Epithelial cell of esophagus (primary cell): ENCODE measurements at regions not wholly inside any gene's neighbourhood (a gene's known extent, or its start where the extent isn't known, plus 50 kb on each side); places are given as distances from the start of the nearest gene placed in this dataset.

ENCODE experiments used
- DNase-seq: peaks from one replicate; pipeline ENCODE4 v3.0.0; 2010; ENCODE audit warnings: low read depth
- H3K4me3 ChIP-seq: 2 replicates; pipeline ENCODE4 v1.5.1; 2011; ENCODE audit warnings: mild to moderate bottlenecking, low read length, control low read depth
- CTCF ChIP-seq: IDR thresholded peaks from 2 replicates; pipeline ENCODE4 v1.5.1; 2011; ENCODE audit warnings: low read depth, mild to moderate bottlenecking, low read length, control low read depth, inconsistent platforms; ENCODE audit not compliant: insufficient read depth; ENCODE audit errors: missing control alignments

GRCh38 chr7:24409431-24410024 lies 125.5 kb downstream of the NPY start:
- TF ChIP-seq CTCF, result no peak
- no peak overlapping the region for H3K4me3 ChIP-seq
- no peak for DNase-seq

GRCh38 chr7:24411226-24411625 lies 127.2 kb downstream of the NPY start:
- DNase-seq, result no peak
- TF ChIP-seq CTCF, result no peak
- H3K4me3 ChIP-seq, result no peak overlapping the region

GRCh38 chr7:24417526-24418120 lies 133.6 kb downstream of the NPY start:
- H3K4me3 ChIP-seq, result no peak overlapping the region
- TF ChIP-seq CTCF, result no peak
- no peak for DNase-seq

GRCh38 chr7:24419077-24419476 lies 135.1 kb downstream of the NPY start:
- no peak for TF ChIP-seq CTCF
- peak; percentile 24 for DNase-seq

GRCh38 chr7:24419511-24419910 lies 135.5 kb downstream of the NPY start:
- no peak overlapping the region for H3K4me3 ChIP-seq
- no peak for TF ChIP-seq CTCF
- DNase-seq, result no peak

More at GRCh38 chr7:24419077-24419476, 135.1 kb downstream of the NPY start:
- no peak overlapping the region for H3K4me3 ChIP-seq

- no peak overlapping the region for H3K4me3 ChIP-seq
- TF ChIP-seq CTCF, result no peak
- DNase-seq, result no peak
Observed at GRCh38 chr7:24422441-24423010, 138.5 kb downstream of the NPY start.

- DNase-seq, result no peak
- no peak for TF ChIP-seq CTCF
Observed at GRCh38 chr7:24425664-24426063, 141.7 kb downstream of the NPY start.

More at GRCh38 chr7:24425664-24426063, 141.7 kb downstream of the NPY start:
- no peak overlapping the region for H3K4me3 ChIP-seq
